Nephron progenitor cell (in vitro differentiated cells): ENCODE measurements at regions not wholly inside any gene's neighbourhood (a gene's known extent, or its start where the extent isn't known, plus 50 kb on each side); places are given as distances from the start of the nearest gene placed in this dataset.

Experiments used
- DNase-seq: peaks from one replicate; pipeline ENCODE4 v3.0.0; 2021
- H3K27ac Mint-ChIP-seq: 2 replicates; pipeline ENCODE4 v1.8.0; 2021; ENCODE audit warnings: mild to moderate bottlenecking, moderate library complexity, mixed read lengths
- H3K27me3 Mint-ChIP-seq: 2 replicates; pipeline ENCODE4 v1.8.0; 2021; ENCODE audit warnings: mild to moderate bottlenecking, low read depth, mixed read lengths; ENCODE audit not compliant: poor library complexity
- H3K36me3 Mint-ChIP-seq: 2 replicates; pipeline ENCODE4 v1.8.0; 2021; ENCODE audit warnings: low read depth, mixed read lengths
- H3K4me1 Mint-ChIP-seq: 2 replicates; pipeline ENCODE4 v1.8.0; 2021; ENCODE audit warnings: mixed read lengths
- H3K4me3 Mint-ChIP-seq: 2 replicates; pipeline ENCODE4 v1.8.0; 2021; ENCODE audit warnings: mild to moderate bottlenecking, moderate library complexity, mixed read lengths
- H3K9me3 Mint-ChIP-seq: 2 replicates; pipeline ENCODE4 v1.8.0; 2021; ENCODE audit warnings: mild to moderate bottlenecking, moderate library complexity, mixed read lengths
- CTCF ChIP-seq: fragments of 200-600 bp; sonication (generic); IDR thresholded peaks from 2 replicates; pipeline ENCODE4 v1.5.0; 2021; ENCODE audit warnings: antibody characterized with exemption

GRCh38 chr5:163172540-163173338, 264.7 kb upstream of the CCNG1 start:
- DNase-seq, result no peak
- no peak overlapping the region for H3K27ac Mint-ChIP-seq
- TF ChIP-seq CTCF, result no peak
- H3K27me3 Mint-ChIP-seq, result no peaks in the 10 kb centered on the region
- no peak overlapping the region for H3K4me3 Mint-ChIP-seq
- no peaks in the 10 kb centered on the region for H3K36me3 Mint-ChIP-seq
- no peaks in the 10 kb centered on the region for H3K4me1 Mint-ChIP-seq
- H3K9me3 Mint-ChIP-seq, result peaks cover 25% of the 10 kb centered on the region

- DNase-seq, result no peak
- H3K27ac Mint-ChIP-seq, result no peak overlapping the region
- peaks cover 9% of the 10 kb centered on the region for H3K4me1 Mint-ChIP-seq
- H3K4me3 Mint-ChIP-seq, result no peak overlapping the region
- H3K27me3 Mint-ChIP-seq, result no peaks in the 10 kb centered on the region
- TF ChIP-seq CTCF, result no peak
- H3K9me3 Mint-ChIP-seq, result no peaks in the 10 kb centered on the region
- no peaks in the 10 kb centered on the region for H3K36me3 Mint-ChIP-seq
Measured at GRCh38 chr5:163177971-163178370, 259.4 kb upstream of the CCNG1 start.

- H3K27me3 Mint-ChIP-seq, result no peaks in the 10 kb centered on the region
- no peak overlapping the region for H3K4me3 Mint-ChIP-seq
- H3K4me1 Mint-ChIP-seq, result peaks cover 3% of the 10 kb centered on the region
- H3K9me3 Mint-ChIP-seq, result peaks cover 22% of the 10 kb centered on the region
- peaks cover 6% of the 10 kb centered on the region for H3K36me3 Mint-ChIP-seq
- no peak for TF ChIP-seq CTCF
- DNase-seq, result no peak
- no peak overlapping the region for H3K27ac Mint-ChIP-seq
Measured at GRCh38 chr5:163185315-163185714, 252.1 kb upstream of the CCNG1 start.

GRCh38 chr5:163189023-163189553, 248.3 kb upstream of the CCNG1 start:
- peaks cover 13% of the 10 kb centered on the region for H3K4me1 Mint-ChIP-seq
- TF ChIP-seq CTCF, result no peak
- peaks cover 17% of the 10 kb centered on the region for H3K9me3 Mint-ChIP-seq
- no peak for DNase-seq
- H3K4me3 Mint-ChIP-seq, result no peak overlapping the region
- no peak overlapping the region for H3K27ac Mint-ChIP-seq
- peaks cover 6% of the 10 kb centered on the region for H3K36me3 Mint-ChIP-seq
- H3K27me3 Mint-ChIP-seq, result no peaks in the 10 kb centered on the region

- Mint-ChIP-seq H3K27me3 (no peaks in the 10 kb centered on the region), H3K4me3 (no peak overlapping the region), H3K27ac (no peak overlapping the region), H3K9me3 (peaks cover 15% of the 10 kb centered on the region), H3K4me1 (peaks cover 13% of the 10 kb centered on the region), H3K36me3 (peaks cover 5% of the 10 kb centered on the region)
- no peak for TF ChIP-seq CTCF
- DNase-seq, result no peak
Measured at GRCh38 chr5:163190283-163190682, 247.1 kb upstream of the CCNG1 start.

- no peak for DNase-seq
- H3K4me1 Mint-ChIP-seq, result peaks cover 13% of the 10 kb centered on the region
- TF ChIP-seq CTCF, result no peak
- H3K36me3 Mint-ChIP-seq, result no peaks in the 10 kb centered on the region
- H3K27me3 Mint-ChIP-seq, result no peaks in the 10 kb centered on the region
- H3K27ac Mint-ChIP-seq, result no peak overlapping the region
- H3K4me3 Mint-ChIP-seq, result no peak overlapping the region
- H3K9me3 Mint-ChIP-seq, result peaks cover 10% of the 10 kb centered on the region
Measured at GRCh38 chr5:163190784-163191183, 246.6 kb upstream of the CCNG1 start.
